Epithelial cell of esophagus (primary cell): ENCODE measurements at regions not wholly inside any gene's neighbourhood (a gene's known extent, or its start where the extent isn't known, plus 50 kb on each side); places are given as distances from the start of the nearest gene placed in this dataset.

Experiments
- DNase-seq: peaks from one replicate; pipeline ENCODE4 v3.0.0; 2010; ENCODE audit warnings: low read depth
- H3K4me3 ChIP-seq: 2 replicates; pipeline ENCODE4 v1.5.1; 2011; ENCODE audit warnings: mild to moderate bottlenecking, low read length, control low read depth
- TF ChIP-seq, protein P1 (sequence below): IDR thresholded peaks from 2 replicates; pipeline ENCODE4 v1.5.1; 2011; ENCODE audit warnings: low read depth, mild to moderate bottlenecking, low read length, control low read depth, inconsistent platforms; ENCODE audit not compliant: insufficient read depth; ENCODE audit errors: missing control alignments

DNA sequence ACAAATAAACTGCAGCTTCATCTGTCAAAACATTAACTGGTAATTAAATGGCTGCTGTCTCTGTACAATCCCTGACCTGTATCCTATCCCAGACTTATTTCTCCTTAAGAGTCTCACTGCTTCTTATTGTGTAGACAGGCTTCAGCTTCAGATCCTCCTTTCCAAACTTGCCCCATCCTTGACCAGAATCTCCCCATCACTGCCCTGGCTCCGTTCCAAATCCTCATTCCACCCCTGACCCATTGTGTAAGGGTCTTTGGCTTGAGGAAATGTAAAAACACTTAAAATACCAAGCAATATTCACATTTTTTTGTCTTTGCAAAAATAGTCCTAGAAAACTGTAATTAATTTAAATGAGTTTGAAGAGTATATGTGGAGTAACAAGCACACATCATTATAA is 152.6 kb upstream of the VEGFC start:
- TF ChIP-seq, protein P1, sequence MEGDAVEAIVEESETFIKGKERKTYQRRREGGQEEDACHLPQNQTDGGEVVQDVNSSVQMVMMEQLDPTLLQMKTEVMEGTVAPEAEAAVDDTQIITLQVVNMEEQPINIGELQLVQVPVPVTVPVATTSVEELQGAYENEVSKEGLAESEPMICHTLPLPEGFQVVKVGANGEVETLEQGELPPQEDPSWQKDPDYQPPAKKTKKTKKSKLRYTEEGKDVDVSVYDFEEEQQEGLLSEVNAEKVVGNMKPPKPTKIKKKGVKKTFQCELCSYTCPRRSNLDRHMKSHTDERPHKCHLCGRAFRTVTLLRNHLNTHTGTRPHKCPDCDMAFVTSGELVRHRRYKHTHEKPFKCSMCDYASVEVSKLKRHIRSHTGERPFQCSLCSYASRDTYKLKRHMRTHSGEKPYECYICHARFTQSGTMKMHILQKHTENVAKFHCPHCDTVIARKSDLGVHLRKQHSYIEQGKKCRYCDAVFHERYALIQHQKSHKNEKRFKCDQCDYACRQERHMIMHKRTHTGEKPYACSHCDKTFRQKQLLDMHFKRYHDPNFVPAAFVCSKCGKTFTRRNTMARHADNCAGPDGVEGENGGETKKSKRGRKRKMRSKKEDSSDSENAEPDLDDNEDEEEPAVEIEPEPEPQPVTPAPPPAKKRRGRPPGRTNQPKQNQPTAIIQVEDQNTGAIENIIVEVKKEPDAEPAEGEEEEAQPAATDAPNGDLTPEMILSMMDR = no peak
- no peak overlapping the region for H3K4me3 ChIP-seq

DNA sequence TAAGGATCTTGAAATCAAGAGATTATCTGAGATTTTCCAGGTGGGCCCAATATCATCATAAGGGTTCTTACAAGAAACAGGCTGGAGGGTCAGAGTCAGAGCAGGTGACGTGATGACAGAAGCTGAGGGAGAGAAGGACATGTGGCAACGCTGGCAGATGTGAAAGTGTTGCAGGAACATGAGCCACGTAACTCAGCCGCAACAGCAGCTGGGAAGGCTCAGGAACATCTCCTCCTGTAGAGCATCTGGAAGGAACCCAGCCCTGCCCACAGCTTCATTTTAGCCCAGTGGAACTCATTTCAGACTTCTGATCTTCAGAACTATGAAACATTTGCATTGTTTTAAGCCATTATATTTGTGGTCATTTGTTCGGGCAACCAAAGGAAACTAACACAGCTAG is 156.3 kb upstream of the VEGFC start:
- TF ChIP-seq, protein P1 = no peak
- H3K4me3 ChIP-seq = no peak overlapping the region
- no peak for DNase-seq

More for the DNA sequence above, 152.6 kb upstream of the VEGFC start:
- DNase-seq = no peak

DNA sequence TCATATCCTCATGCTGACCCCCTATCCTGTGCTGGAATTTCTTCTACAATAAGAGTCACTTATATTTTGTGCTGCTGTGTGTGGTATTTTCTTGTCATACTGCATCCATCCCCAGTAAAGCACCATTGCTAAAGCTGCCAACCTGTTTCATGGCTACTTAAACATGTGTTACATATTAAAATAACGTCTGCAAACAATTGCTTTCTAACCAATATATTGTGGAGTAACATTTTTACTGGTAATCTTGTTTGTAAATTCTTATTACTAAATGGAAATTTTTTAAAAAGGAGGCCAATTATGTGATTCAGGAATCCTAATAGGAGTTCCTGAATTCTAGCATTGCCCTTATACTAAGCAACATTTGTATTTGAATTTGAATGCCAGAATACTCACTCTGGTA is 160.3 kb upstream of the VEGFC start:
- no peak overlapping the region for H3K4me3 ChIP-seq
- no peak for DNase-seq
- TF ChIP-seq, protein P1 = no peak

DNA sequence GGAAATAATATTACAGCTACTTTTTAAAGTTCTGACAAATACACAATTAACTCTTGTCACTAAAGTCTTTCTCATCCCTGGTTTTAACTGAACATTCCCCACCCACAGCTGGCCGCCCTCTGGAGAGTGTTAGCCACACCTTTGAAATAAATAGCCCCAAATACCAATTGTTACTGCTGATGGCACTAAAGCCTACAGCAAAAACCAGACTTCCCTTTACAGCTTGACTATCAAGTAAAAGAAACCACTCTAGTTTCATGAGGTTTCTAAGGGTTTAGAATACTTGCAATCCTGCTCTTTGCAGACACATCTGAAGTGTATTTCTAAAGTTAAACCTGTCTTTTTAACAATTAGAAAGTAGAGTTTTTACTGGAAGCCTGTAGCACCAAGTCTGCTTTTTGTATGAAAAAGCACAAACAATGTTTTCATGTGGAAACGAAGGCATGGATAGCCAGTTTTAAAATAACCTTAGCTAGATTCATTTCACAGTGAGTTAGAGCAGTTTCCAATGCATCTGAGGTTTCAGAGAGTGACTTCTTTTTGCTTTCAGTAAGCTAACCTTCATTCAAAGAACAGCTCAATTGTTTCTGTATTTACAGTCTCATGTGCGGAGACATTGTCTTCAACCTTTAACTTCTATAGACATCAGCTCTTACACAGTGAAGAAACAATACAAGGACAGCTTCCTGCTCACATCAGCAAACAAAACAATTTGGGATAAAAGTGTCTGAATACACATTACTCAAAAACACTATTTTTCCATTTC is 164.8 kb upstream of the VEGFC start:
- TF ChIP-seq, protein P1 = no peak
- no peak overlapping the region for H3K4me3 ChIP-seq
- no peak for DNase-seq

DNA sequence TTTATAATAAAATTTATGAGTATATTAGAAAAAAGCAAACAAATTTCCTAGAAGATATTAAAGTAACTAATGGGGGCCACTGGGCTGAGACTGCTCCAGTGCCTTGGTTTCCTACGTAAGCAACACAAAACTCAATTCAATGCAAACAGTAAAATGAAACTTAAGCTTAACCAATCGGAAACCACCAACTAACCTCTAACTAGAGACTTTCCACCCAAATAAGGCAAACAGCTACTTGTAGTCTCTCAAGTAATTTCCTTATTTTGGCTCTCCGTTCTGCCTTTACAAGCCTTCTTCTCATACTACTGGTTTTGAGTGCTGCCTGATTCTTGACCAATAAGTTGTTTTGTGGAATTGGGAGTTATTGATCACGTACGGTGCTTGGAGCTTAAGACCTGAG is 167.3 kb upstream of the VEGFC start:
- TF ChIP-seq, protein P1 = no peak
- DNase-seq = no peak
- H3K4me3 ChIP-seq = no peak overlapping the region

DNA sequence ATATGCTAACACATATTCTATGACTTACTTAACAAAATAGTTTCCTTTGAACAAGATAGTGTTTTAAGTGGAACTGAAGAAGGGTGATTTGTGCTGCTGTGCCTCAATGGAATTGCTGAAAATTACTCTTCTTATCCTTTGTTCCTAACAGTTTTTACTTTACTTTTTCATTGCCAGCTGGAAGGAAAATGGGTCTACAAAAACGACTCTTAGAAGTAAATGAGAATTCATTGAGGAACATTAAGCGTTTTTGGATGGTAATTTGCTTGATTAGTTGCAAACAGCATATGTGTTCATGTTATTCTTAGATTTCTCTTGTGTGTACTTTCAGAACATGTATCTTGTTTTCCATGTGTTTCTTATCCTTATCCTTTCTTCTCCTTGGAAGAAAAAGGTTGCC is 170.4 kb upstream of the VEGFC start:
- no peak overlapping the region for H3K4me3 ChIP-seq
- DNase-seq = no peak
- TF ChIP-seq, protein P1 = no peak

DNA sequence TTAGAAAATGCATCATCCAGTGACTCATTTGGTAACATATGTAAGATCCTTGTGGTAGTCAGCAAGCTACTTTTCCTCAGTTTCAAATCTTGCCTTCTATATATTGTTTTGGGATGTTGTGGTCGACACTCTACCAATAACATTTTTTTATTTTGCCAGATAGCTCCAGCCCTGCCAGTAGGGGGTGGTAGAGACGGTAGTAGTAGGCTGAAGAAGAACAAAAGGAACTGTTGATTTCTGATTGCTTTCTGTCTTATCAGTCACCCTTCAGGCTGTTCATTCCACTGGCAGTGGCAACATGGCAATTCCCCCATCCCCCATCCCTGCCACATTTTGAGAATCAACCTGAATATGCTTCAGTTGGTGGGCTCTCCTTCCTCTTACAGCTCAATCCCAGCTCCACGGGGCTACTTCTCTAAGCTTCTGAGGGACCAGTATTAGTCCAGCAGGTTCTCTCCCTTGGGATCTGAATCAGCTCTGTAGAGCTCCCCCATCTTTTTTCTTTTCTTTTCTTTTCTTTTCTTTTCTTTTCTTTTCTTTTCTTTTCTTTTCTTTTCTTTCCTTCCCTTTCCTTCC is 171.5 kb upstream of the VEGFC start:
- peak; percentile 59 for DNase-seq
- H3K4me3 ChIP-seq = no peak overlapping the region
- TF ChIP-seq, protein P1 = peak; percentile 62
